ENCODE measurements at regions not wholly inside any gene's neighbourhood (a gene's known extent, or its start where the extent isn't known, plus 50 kb on each side); places are given as distances from the start of the nearest gene placed in this dataset.

- intact Hi-C loops (cut with micrococcal nuclease) = no loop called here
- H3K9ac ChIP-seq (ENCODE audit: low read length) = no peak overlapping the region
- H3K27ac Mint-ChIP-seq = no peak overlapping the region
Observed at GRCh38 chr10:47150581-47150980, 149.4 kb upstream of the GDF10 start.

GRCh38 chr10:47151920-47152319 lies 148.1 kb upstream of the GDF10 start:
- no peak for TF ChIP-seq CTCF (IDR thresholded peaks at IDR 0.05)
- TF ChIP-seq EZH2 (IDR thresholded peaks at IDR 0.05; ENCODE audit: borderline replicate concordance, insufficient read depth, low read depth, low read length, poor library complexity, severe bottlenecking) = no peak
- Mint-ChIP-seq H3K27me3 (peaks cover 23% of the 10 kb centered on the region), H3K9me3 (ENCODE audit: insufficient read depth) (peaks cover 9% of the 10 kb centered on the region), H3K27ac (no peak overlapping the region), H3K4me1 (no peaks in the 10 kb centered on the region), H3K4me3 (no peak overlapping the region)
- Histone ChIP-seq H3K9me3 (ENCODE audit: control extremely low read depth in 1 of 3, control insufficient read depth in 2 of 3, insufficient read depth in 1 of 3, low read length in 2 of 3) (peaks cover 3 to 5% (median 4%) of the 10 kb centered on the region in 3 donors), H4K20me1 (ENCODE audit: control insufficient read depth, insufficient read depth, low read length, poor library complexity, severe bottlenecking) (no peaks in the 10 kb centered on the region), H2AFZ (ENCODE audit: insufficient read depth, low read depth, low read length, poor library complexity, severe bottlenecking) (no peak overlapping the region), H3K27ac (ENCODE audit: low read length in 2 of 2) (no peak overlapping the region), H3K4me2 (replicated peaks; ENCODE audit: low read depth, low read length, poor library complexity, severe bottlenecking) (no peak overlapping the region), H3K36me3 (replicated peaks in 1 of 2; ENCODE audit: control extremely low read depth in 1 of 2, control insufficient read depth in 1 of 2, extremely low read depth in 1 of 2, insufficient read depth in 2 of 2, low read length in 1 of 2) (no peaks in the 10 kb centered on the region), H3K9ac (ENCODE audit: low read length) (no peak overlapping the region), H3K4me1 (ENCODE audit: control insufficient read depth in 2 of 2, insufficient read depth in 2 of 2, low read length in 2 of 2) (no peaks in the 10 kb centered on the region), H3K4me3 (ENCODE audit: control extremely low read depth in 1 of 5, extremely low read depth in 1 of 5, insufficient read depth in 1 of 5, low read depth in 2 of 5, low read length in 4 of 5) (no peak overlapping the region), H3K79me2 (ENCODE audit: control insufficient read depth, insufficient read depth, low read length) (no peaks in the 10 kb centered on the region), H3K27me3 (replicated peaks in 1 of 4; ENCODE audit: control extremely low read depth in 1 of 4, control insufficient read depth in 3 of 4, insufficient read depth in 4 of 4, low read length in 3 of 4) (peaks cover 0 to 3% (median 0%) of the 10 kb centered on the region in 4 experiments)
- CTCF ChIA-PET = no interaction called here
- intact Hi-C loops (cut with micrococcal nuclease) = no loop called here
- 100% methylated on average over 3 of the region's 6 CpGs for WGBS (ENCODE audit: insufficient coverage)
- POLR2A ChIA-PET = no interaction called here
- ATAC-seq (ENCODE audit: low read depth) = no peak
- DNase-seq = no peak

More at GRCh38 chr10:47150581-47150980, 149.4 kb upstream of the GDF10 start:
- ATAC-seq (ENCODE audit: low read depth) (no peak), DNase-seq (no peak)
- H3K4me3 ChIP-seq (ENCODE audit: control extremely low read depth in 1 of 5, extremely low read depth in 1 of 5, insufficient read depth in 1 of 5, low read depth in 2 of 5, low read length in 4 of 5) = no peak overlapping the region
- peaks cover under 1% of the 10 kb centered on the region for H3K9me3 Mint-ChIP-seq (ENCODE audit: insufficient read depth)
- no peak overlapping the region for H3K4me3 Mint-ChIP-seq
- H3K27me3 Mint-ChIP-seq = peaks cover 17% of the 10 kb centered on the region
- H3K79me2 ChIP-seq (ENCODE audit: control insufficient read depth, insufficient read depth, low read length) = no peaks in the 10 kb centered on the region
- H3K27ac ChIP-seq (ENCODE audit: low read length in 2 of 2) = no peak overlapping the region
- POLR2A ChIA-PET = no interaction called here
- TF ChIP-seq CTCF (IDR thresholded peaks at IDR 0.05) (no peak), EZH2 (IDR thresholded peaks at IDR 0.05; ENCODE audit: borderline replicate concordance, insufficient read depth, low read depth, low read length, poor library complexity, severe bottlenecking) (no peak)
- H3K9me3 ChIP-seq (ENCODE audit: control extremely low read depth in 1 of 3, control insufficient read depth in 2 of 3, insufficient read depth in 1 of 3, low read length in 2 of 3) = peaks cover 3 to 5% (median 4%) of the 10 kb centered on the region in 3 donors
- H3K36me3 ChIP-seq (replicated peaks in 1 of 2; ENCODE audit: control extremely low read depth in 1 of 2, control insufficient read depth in 1 of 2, extremely low read depth in 1 of 2, insufficient read depth in 2 of 2, low read length in 1 of 2) = no peaks in the 10 kb centered on the region
- H2AFZ ChIP-seq (ENCODE audit: insufficient read depth, low read depth, low read length, poor library complexity, severe bottlenecking) = no peak overlapping the region
- H3K27me3 ChIP-seq (replicated peaks in 1 of 4; ENCODE audit: control extremely low read depth in 1 of 4, control insufficient read depth in 3 of 4, insufficient read depth in 4 of 4, low read length in 3 of 4) = peaks cover 0 to 3% (median 0%) of the 10 kb centered on the region in 4 experiments
- whole genome bisulfite sequencing (ENCODE audit: insufficient coverage) = 90% methylated on average over 2 of the region's 3 CpGs
- no peaks in the 10 kb centered on the region for H3K4me1 ChIP-seq (ENCODE audit: control insufficient read depth in 2 of 2, insufficient read depth in 2 of 2, low read length in 2 of 2)
- CTCF ChIA-PET = no interaction called here
- H3K4me1 Mint-ChIP-seq = no peaks in the 10 kb centered on the region
- no peak overlapping the region for H3K4me2 ChIP-seq (replicated peaks; ENCODE audit: low read depth, low read length, poor library complexity, severe bottlenecking)
- H4K20me1 ChIP-seq (ENCODE audit: control insufficient read depth, insufficient read depth, low read length, poor library complexity, severe bottlenecking) = no peaks in the 10 kb centered on the region
